Esophagus muscularis mucosa (tissue), 4 donors: ENCODE measurements at regions not wholly inside any gene's neighbourhood (a gene's known extent, or its start where the extent isn't known, plus 50 kb on each side); places are given as distances from the start of the nearest gene placed in this dataset.

Experiments used
- DNase-seq: peaks from one replicate; pipeline ENCODE4 v3.0.0-alpha.2; 2017; ENCODE audit errors: extremely low spot score
- H3K27ac ChIP-seq, 4 donors: fragments of 200-600 bp; sonication (generic); replicated peaks in 1 of 4; 1 replicate in 3 of 4; 2 replicates in 1 of 4; pipeline ENCODE4 v1.5.1; 2016 to 2019; ENCODE audit warnings: mild to moderate bottlenecking in 1 of 4
- H3K27me3 ChIP-seq, 4 donors: fragments of 200-600 bp; sonication (generic); one replicate each; pipeline versions ENCODE4 v1.5.1 to v1.6.0; 2016 to 2019
- H3K36me3 ChIP-seq, 4 donors: fragments of 200-600 bp; sonication (generic); one replicate each; pipeline ENCODE4 v1.5.1; 2016 to 2019
- H3K4me1 ChIP-seq, 4 donors: fragments of 200-600 bp; sonication (generic); one replicate each; pipeline ENCODE4 v1.5.1; 2016 to 2019
- H3K4me3 ChIP-seq, 4 donors: fragments of 200-600 bp; sonication (generic); 1 replicate in 2 of 4; 2 replicates in 2 of 4; pipeline ENCODE4 v1.5.1; 2016 to 2019; ENCODE audit warnings: mild to moderate bottlenecking in 4 of 4, moderate library complexity in 1 of 4
- H3K9me3 ChIP-seq, 4 donors: fragments of 200-600 bp; sonication (generic); 1 replicate in 3 of 4; 2 replicates in 1 of 4; pipeline ENCODE4 v1.5.1; 2016 to 2019
- CTCF ChIP-seq, 3 experiments: fragments of 200-600 bp in 2 of 3; fragments of 450-650 bp in 1 of 3; sonication (generic) in 2 of 3; IDR thresholded peaks; one replicate each; pipeline ENCODE4 v1.5.1; 2017 to 2019; ENCODE audit warnings: antibody characterized with exemption in 3 of 3, mild to moderate bottlenecking in 2 of 3, moderate library complexity in 1 of 3
- EP300 ChIP-seq: sonication (generic); formaldehyde crosslinking; IDR thresholded peaks from one replicate; pipeline ENCODE4 v1.6.1; 2017; ENCODE audit warnings: antibody characterized with exemption
- POLR2A ChIP-seq: fragments of 450-650 bp; IDR thresholded peaks from one replicate; pipeline ENCODE4 v1.6.1; 2017; ENCODE audit warnings: antibody characterized with exemption, moderate library complexity, mild to moderate bottlenecking, low read depth
- POLR2AphosphoS5 ChIP-seq, 2 donors: sonication (generic); formaldehyde crosslinking; IDR thresholded peaks; one replicate each; pipeline ENCODE4 v1.6.1; 2017; ENCODE audit warnings: antibody characterized with exemption in 2 of 2
- WGBS: methylation state at CpG from one replicate; pipeline ENCODE4 v1.1.5; 2018; 5-methylcytosine and 5-hydroxymethylcytosine counted together
- intact Hi-C: fragments of 100-400 bp; cut with DNase I; formaldehyde crosslinking; loops from one replicate; pipeline ENCODE4 v1.15.1; 2023

- H3K27me3 ChIP-seq = no peaks in the 10 kb centered on the region
- DNase-seq = no peak
- H3K9me3 ChIP-seq = no peaks in the 10 kb centered on the region
- peak overlapping the region; percentile 66 to 80 (median 76) for H3K27ac ChIP-seq
- intact Hi-C loops = loop anchor here (5.0 kb wide), 1 partner anchor 190 kb away; the partner anchor contains the start of gene PIK3R1
- no peak overlapping the region for H3K4me3 ChIP-seq
- TF ChIP-seq POLR2AphosphoS5 (IDR thresholded peaks at IDR 0.05) = peak; percentile 13 to 51
- TF ChIP-seq POLR2A = no peak
- no peak for TF ChIP-seq CTCF (IDR thresholded peaks at IDR 0.05)
- peak; percentile 39 for TF ChIP-seq EP300
- 23% methylated on average over 4 of the region's 4 CpGs for WGBS
- no peaks in the 10 kb centered on the region for H3K36me3 ChIP-seq
- peaks cover 28 to 53% (median 43%) of the 10 kb centered on the region in 4 donors for H3K4me1 ChIP-seq
Measured at GRCh38 chr5:68027519-68027918, 188.0 kb upstream of the PIK3R1 start.

- Histone ChIP-seq H3K27ac (peak overlapping the region; percentile 66 to 80 (median 76)), H3K27me3 (no peaks in the 10 kb centered on the region), H3K4me1 (peaks cover 28 to 60% (median 47%) of the 10 kb centered on the region in 4 donors), H3K9me3 (no peaks in the 10 kb centered on the region), H3K4me3 (no peak overlapping the region), H3K36me3 (no peaks in the 10 kb centered on the region)
- 85% methylated on average over 1 of the region's 1 CpG for WGBS
- intact Hi-C loops = loop anchor here (5.0 kb wide), 1 partner anchor 191 kb away; the partner anchor contains the start of gene PIK3R1
- DNase-seq = no peak
- TF ChIP-seq POLR2AphosphoS5 (IDR thresholded peaks at IDR 0.05) (no peak), POLR2A (no peak), CTCF (IDR thresholded peaks at IDR 0.05) (no peak), EP300 (no peak)
Measured at GRCh38 chr5:68026092-68026885, 189.3 kb upstream of the PIK3R1 start.

- no peak for DNase-seq
- H3K27me3 ChIP-seq = no peaks in the 10 kb centered on the region
- intact Hi-C loops = no loop called here
- H3K27ac ChIP-seq = peak overlapping the region; percentile 42 to 80 (median 63)
- H3K36me3 ChIP-seq = no peaks in the 10 kb centered on the region
- no peak overlapping the region for H3K4me3 ChIP-seq
- H3K4me1 ChIP-seq = peaks cover 28 to 69% (median 56%) of the 10 kb centered on the region in 4 donors
- H3K9me3 ChIP-seq = no peaks in the 10 kb centered on the region
- TF ChIP-seq EP300 = no peak
- TF ChIP-seq POLR2AphosphoS5 (IDR thresholded peaks at IDR 0.05) = no peak
- TF ChIP-seq CTCF (IDR thresholded peaks at IDR 0.05) = no peak
- no peak for TF ChIP-seq POLR2A
Measured at GRCh38 chr5:68024426-68024825, 191.1 kb upstream of the PIK3R1 start.

GRCh38 chr5:68021916-68022315, 193.6 kb upstream of the PIK3R1 start:
- H3K36me3 ChIP-seq = no peaks in the 10 kb centered on the region
- DNase-seq = no peak
- intact Hi-C loops = no loop called here
- H3K9me3 ChIP-seq = no peaks in the 10 kb centered on the region
- H3K27me3 ChIP-seq = no peaks in the 10 kb centered on the region
- peak overlapping the region in 3 of 4 donors; percentile 24 to 28 (median 27) for H3K27ac ChIP-seq
- H3K4me3 ChIP-seq = no peak overlapping the region
- no peak for TF ChIP-seq EP300
- no peak for TF ChIP-seq POLR2A
- no peak for TF ChIP-seq CTCF (IDR thresholded peaks at IDR 0.05)
- no peak for TF ChIP-seq POLR2AphosphoS5 (IDR thresholded peaks at IDR 0.05)
- 83% methylated on average over 4 of the region's 4 CpGs for WGBS
- H3K4me1 ChIP-seq = peaks cover 10 to 47% (median 32%) of the 10 kb centered on the region in 4 donors
